ENCODE measurements at regions not wholly inside any gene's neighbourhood (a gene's known extent, or its start where the extent isn't known, plus 50 kb on each side); places are given as distances from the start of the nearest gene placed in this dataset.
"Not testable (repeated sequence)": the region's sequence is repeated elsewhere in the genome, so short reads cannot be mapped to it uniquely, and the experiment has no call there.

DNA sequence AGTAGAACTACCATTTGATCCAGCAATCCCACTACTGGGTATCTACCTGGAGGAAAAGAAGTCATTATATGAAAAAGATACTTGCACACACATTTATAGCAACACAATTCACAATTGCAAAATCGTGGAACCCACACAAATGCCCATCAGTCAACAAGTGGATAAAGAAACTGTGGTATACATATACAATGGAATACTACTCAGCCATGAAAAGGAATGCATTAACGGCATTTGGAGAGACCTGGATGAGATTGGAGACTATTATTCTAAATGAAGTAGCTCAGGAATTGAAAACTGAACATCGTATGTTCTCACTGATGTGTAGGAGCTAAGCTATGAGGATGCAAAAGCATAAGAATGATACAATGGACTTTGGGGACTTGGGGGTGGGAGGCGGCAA, 128.6 kb upstream of the LY86 start:
- TF ChIP-seq, protein P1, sequence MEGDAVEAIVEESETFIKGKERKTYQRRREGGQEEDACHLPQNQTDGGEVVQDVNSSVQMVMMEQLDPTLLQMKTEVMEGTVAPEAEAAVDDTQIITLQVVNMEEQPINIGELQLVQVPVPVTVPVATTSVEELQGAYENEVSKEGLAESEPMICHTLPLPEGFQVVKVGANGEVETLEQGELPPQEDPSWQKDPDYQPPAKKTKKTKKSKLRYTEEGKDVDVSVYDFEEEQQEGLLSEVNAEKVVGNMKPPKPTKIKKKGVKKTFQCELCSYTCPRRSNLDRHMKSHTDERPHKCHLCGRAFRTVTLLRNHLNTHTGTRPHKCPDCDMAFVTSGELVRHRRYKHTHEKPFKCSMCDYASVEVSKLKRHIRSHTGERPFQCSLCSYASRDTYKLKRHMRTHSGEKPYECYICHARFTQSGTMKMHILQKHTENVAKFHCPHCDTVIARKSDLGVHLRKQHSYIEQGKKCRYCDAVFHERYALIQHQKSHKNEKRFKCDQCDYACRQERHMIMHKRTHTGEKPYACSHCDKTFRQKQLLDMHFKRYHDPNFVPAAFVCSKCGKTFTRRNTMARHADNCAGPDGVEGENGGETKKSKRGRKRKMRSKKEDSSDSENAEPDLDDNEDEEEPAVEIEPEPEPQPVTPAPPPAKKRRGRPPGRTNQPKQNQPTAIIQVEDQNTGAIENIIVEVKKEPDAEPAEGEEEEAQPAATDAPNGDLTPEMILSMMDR (IDR thresholded peaks at IDR 0.05; ENCODE audit: low read depth, low read length): not testable (repeated sequence)
- not testable (repeated sequence) for TF ChIP-seq EZH2phosphoT487 (IDR thresholded peaks at IDR 0.05; ENCODE audit: low read depth)
